H1 (cell line): ENCODE measurements at regions not wholly inside any gene's neighbourhood (a gene's known extent, or its start where the extent isn't known, plus 50 kb on each side); places are given as distances from the start of the nearest gene placed in this dataset.

Source experiments
- RXRA ChIP-seq: IDR thresholded peaks from 2 replicates; pipeline ENCODE4 v1.6.1; 2011; ENCODE audit warnings: low read depth, mild to moderate bottlenecking, low read length, moderate library complexity; ENCODE audit not compliant: insufficient read depth
- SP2 ChIP-seq: IDR thresholded peaks from 2 replicates; pipeline ENCODE4 v1.6.1; 2012; ENCODE audit warnings: mild to moderate bottlenecking, low read length, inconsistent platforms
- TF ChIP-seq, protein P1 (sequence below): fragments of 300-600 bp; sonication (generic); IDR thresholded peaks from 2 replicates; pipeline ENCODE4 v1.7.1; 2012; ENCODE audit warnings: low read length, moderate library complexity, mild to moderate bottlenecking, inconsistent platforms; ENCODE audit not compliant: insufficient replicate concordance
- TF ChIP-seq, protein P2 (sequence below): IDR thresholded peaks from 2 replicates; pipeline ENCODE4 v1.6.1; 2012; ENCODE audit warnings: inconsistent platforms

DNA sequence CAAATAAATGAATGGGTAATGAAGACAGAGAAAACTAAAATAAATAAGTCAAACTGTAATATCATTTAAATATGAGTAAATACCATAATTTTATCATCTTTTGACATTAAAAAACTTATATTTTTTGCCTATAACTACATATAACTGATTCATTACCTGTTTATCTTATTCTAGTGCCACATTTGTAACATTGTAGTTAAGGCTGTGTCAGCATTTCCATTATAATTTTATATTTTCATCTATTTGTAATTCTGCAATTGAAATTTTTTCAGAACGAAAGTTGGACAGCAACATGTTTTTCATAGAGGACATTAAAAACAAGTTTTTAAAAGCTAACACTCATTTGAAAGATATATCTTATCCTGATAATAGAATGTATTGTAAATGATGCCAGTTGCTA lies 1286.5 kb downstream of the LRFN5 start (continued):
- TF ChIP-seq, protein P1, sequence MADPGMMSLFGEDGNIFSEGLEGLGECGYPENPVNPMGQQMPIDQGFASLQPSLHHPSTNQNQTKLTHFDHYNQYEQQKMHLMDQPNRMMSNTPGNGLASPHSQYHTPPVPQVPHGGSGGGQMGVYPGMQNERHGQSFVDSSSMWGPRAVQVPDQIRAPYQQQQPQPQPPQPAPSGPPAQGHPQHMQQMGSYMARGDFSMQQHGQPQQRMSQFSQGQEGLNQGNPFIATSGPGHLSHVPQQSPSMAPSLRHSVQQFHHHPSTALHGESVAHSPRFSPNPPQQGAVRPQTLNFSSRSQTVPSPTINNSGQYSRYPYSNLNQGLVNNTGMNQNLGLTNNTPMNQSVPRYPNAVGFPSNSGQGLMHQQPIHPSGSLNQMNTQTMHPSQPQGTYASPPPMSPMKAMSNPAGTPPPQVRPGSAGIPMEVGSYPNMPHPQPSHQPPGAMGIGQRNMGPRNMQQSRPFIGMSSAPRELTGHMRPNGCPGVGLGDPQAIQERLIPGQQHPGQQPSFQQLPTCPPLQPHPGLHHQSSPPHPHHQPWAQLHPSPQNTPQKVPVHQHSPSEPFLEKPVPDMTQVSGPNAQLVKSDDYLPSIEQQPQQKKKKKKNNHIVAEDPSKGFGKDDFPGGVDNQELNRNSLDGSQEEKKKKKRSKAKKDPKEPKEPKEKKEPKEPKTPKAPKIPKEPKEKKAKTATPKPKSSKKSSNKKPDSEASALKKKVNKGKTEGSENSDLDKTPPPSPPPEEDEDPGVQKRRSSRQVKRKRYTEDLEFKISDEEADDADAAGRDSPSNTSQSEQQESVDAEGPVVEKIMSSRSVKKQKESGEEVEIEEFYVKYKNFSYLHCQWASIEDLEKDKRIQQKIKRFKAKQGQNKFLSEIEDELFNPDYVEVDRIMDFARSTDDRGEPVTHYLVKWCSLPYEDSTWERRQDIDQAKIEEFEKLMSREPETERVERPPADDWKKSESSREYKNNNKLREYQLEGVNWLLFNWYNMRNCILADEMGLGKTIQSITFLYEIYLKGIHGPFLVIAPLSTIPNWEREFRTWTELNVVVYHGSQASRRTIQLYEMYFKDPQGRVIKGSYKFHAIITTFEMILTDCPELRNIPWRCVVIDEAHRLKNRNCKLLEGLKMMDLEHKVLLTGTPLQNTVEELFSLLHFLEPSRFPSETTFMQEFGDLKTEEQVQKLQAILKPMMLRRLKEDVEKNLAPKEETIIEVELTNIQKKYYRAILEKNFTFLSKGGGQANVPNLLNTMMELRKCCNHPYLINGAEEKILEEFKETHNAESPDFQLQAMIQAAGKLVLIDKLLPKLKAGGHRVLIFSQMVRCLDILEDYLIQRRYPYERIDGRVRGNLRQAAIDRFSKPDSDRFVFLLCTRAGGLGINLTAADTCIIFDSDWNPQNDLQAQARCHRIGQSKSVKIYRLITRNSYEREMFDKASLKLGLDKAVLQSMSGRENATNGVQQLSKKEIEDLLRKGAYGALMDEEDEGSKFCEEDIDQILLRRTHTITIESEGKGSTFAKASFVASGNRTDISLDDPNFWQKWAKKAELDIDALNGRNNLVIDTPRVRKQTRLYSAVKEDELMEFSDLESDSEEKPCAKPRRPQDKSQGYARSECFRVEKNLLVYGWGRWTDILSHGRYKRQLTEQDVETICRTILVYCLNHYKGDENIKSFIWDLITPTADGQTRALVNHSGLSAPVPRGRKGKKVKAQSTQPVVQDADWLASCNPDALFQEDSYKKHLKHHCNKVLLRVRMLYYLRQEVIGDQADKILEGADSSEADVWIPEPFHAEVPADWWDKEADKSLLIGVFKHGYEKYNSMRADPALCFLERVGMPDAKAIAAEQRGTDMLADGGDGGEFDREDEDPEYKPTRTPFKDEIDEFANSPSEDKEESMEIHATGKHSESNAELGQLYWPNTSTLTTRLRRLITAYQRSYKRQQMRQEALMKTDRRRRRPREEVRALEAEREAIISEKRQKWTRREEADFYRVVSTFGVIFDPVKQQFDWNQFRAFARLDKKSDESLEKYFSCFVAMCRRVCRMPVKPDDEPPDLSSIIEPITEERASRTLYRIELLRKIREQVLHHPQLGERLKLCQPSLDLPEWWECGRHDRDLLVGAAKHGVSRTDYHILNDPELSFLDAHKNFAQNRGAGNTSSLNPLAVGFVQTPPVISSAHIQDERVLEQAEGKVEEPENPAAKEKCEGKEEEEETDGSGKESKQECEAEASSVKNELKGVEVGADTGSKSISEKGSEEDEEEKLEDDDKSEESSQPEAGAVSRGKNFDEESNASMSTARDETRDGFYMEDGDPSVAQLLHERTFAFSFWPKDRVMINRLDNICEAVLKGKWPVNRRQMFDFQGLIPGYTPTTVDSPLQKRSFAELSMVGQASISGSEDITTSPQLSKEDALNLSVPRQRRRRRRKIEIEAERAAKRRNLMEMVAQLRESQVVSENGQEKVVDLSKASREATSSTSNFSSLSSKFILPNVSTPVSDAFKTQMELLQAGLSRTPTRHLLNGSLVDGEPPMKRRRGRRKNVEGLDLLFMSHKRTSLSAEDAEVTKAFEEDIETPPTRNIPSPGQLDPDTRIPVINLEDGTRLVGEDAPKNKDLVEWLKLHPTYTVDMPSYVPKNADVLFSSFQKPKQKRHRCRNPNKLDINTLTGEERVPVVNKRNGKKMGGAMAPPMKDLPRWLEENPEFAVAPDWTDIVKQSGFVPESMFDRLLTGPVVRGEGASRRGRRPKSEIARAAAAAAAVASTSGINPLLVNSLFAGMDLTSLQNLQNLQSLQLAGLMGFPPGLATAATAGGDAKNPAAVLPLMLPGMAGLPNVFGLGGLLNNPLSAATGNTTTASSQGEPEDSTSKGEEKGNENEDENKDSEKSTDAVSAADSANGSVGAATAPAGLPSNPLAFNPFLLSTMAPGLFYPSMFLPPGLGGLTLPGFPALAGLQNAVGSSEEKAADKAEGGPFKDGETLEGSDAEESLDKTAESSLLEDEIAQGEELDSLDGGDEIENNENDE = no peak
- TF ChIP-seq, protein P2, sequence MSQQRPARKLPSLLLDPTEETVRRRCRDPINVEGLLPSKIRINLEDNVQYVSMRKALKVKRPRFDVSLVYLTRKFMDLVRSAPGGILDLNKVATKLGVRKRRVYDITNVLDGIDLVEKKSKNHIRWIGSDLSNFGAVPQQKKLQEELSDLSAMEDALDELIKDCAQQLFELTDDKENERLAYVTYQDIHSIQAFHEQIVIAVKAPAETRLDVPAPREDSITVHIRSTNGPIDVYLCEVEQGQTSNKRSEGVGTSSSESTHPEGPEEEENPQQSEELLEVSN = no peak
- TF ChIP-seq RXRA (no peak), SP2 (no peak)
- TF ChIP-seq, all 59 proteins: peak for 0
